GM12872 (cell line): ENCODE measurements at regions not wholly inside any gene's neighbourhood (a gene's known extent, or its start where the extent isn't known, plus 50 kb on each side); places are given as distances from the start of the nearest gene placed in this dataset.

Experiments used
- TF ChIP-seq, protein P1 (sequence below): IDR thresholded peaks from 3 replicates; pipeline ENCODE4 v1.5.1; 2011; ENCODE audit warnings: low read depth, mild to moderate bottlenecking, low read length, moderate library complexity; ENCODE audit not compliant: insufficient read depth

DNA sequence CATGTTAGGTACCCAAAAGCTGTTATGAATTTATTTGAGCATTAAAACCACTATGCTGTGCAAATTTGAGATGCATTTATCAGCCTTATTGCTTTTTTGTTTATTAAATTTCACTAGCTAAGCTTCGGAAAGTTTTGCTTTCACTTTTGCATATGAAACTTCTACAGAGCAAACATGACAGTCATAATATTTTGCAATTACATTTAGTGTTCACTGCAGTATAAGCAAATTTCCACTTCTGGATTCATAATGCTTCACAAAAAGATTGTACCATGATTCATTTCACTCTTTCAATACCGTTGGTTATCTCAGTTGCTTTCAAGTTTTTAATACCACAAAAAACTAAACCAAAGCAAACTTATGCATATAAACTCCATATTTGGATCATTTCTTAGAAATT is 228.7 kb upstream of the SLC8A1 start:
- TF ChIP-seq, protein P1, sequence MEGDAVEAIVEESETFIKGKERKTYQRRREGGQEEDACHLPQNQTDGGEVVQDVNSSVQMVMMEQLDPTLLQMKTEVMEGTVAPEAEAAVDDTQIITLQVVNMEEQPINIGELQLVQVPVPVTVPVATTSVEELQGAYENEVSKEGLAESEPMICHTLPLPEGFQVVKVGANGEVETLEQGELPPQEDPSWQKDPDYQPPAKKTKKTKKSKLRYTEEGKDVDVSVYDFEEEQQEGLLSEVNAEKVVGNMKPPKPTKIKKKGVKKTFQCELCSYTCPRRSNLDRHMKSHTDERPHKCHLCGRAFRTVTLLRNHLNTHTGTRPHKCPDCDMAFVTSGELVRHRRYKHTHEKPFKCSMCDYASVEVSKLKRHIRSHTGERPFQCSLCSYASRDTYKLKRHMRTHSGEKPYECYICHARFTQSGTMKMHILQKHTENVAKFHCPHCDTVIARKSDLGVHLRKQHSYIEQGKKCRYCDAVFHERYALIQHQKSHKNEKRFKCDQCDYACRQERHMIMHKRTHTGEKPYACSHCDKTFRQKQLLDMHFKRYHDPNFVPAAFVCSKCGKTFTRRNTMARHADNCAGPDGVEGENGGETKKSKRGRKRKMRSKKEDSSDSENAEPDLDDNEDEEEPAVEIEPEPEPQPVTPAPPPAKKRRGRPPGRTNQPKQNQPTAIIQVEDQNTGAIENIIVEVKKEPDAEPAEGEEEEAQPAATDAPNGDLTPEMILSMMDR = no peak

DNA sequence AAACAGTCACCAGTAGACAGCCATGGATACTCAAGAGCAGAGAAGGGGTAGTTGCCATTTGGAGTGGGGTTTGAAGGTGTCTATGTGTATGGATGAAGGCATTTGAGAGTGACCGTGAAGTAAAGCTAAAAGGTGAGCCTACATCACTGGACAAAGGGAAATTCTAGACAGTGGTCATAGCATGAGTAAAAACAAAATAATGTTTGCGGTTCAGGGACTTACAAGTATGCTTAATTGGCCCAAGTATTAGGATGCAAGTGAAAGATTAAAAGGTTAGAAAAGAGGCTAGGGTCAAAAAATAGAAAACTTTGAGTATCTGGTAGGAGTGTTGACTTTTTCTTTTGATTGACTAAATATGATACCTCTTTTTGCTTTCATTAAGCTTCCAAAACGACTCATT is 238.1 kb upstream of the SLC8A1 start:
- TF ChIP-seq, protein P1 = no peak

DNA sequence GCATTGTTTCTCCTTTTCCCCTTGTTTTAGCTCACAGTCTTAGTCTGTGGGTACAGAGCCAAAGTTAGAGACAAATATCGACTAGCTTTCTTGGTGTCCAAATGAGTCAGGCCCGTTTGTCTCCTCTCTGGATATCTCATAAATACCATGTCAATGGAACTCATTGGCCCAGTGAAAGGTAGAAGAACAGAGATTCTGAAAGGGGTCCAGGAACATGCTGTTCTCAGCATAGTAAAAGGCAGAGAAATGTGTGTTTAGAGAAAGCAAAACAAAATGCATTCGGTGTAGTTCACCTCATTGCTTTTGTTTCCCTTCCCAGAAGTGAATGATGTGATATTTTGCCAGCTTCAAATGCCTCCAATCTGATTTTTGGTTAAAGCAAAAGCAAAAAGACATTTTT is 238.6 kb upstream of the SLC8A1 start:
- TF ChIP-seq, protein P1 = no peak

DNA sequence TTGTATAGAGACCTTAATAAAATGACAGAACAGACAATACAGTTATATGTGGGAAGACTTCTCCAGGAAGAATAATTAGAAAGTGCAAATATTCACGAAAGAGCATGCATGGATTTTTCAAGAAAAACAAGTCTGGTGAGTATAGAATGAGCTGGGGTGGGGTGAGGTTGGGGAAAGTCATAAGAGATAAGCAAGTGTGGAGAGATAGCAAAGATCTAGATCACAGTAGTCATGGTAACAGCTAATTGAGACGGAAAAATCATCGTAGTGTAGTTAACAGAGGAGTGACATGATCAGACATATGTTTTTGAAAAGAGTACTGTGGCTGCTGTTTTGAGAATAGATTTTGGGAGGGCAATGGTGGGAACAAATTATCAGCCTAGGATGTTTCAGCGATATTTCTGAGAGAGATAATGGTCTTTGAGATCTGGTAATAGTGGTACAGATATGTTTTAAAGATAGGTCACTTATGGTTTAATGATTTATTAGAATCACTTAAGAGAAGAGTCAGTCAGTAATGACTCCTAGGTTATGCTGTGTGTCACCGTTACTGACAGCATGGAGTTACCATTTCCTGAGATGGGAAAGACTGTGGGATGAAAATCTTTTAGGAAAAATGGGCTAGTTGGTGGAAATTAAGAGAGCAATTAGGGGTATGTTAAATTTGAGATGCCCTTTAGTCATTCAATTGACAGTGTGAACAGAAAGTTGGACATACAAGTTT is 248.5 kb upstream of the SLC8A1 start:
- TF ChIP-seq, protein P1 = no peak

DNA sequence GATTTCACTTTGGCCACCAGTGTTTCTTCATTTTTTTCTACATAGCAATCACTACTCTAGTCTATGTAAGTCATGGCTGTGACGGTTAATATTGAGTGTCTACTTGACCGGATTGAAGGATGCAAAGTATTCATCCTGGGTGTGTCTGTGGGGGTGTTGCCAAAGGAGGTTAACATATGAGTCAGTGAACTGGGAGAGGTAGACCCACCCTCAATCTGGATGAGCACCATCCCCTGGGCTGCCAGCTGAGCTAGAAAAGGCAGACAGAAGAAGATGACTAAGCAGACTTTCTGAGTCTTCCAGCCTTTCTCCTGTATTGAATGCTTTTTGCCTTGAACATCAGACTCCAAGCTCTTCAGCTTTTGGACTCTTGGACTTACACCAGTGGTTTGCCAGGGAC is 265.0 kb upstream of the SLC8A1 start:
- TF ChIP-seq, protein P1 = no peak

DNA sequence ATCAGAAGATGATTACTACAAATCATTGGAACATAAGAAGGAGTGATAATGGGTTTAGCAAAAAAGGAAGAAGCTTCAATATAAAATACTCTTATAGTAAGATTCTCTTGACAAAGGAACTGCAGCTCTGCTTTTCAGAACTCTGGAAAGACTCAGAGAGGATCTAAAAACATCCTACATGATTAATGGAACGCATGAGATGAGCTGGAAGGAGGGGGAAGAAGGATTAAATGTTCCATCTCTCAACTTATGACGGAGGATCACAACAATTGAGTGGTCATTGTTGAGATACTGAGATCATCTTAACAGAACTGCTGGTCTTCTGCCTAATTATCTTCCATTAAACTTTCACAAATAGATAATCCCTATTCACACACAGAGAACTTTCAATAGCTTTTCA is 267.5 kb upstream of the SLC8A1 start:
- TF ChIP-seq, protein P1 = no peak

DNA sequence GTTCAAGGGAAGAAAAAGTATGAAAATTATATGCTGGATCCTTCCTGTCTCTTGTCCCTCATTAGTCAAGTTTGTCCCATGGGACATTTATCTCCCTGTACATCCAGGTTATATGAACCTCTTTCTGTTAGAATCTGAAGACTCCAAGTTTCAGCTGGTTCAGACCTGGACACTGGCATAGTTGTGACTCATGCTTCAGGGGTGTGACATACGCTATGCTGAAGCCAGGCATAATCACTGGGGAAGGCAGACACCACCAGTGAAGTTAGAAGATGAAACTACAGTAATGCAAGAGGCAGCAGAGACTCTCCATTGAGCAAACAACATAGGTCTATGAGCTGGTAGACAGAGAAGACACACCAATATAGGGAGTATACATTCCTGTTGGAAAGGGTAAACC is 269.7 kb upstream of the SLC8A1 start:
- TF ChIP-seq, protein P1 = no peak
